Naive thymus-derived CD4-positive, alpha-beta T cell (primary cell): ENCODE measurements at regions not wholly inside any gene's neighbourhood (a gene's known extent, or its start where the extent isn't known, plus 50 kb on each side); places are given as distances from the start of the nearest gene placed in this dataset.

Experiments
- ATAC-seq: fragments of 150-1000 bp; cut with Tn5 transposase; 2 replicates; pipeline ENCODE4 v1.10.0; 2021; ENCODE audit warnings: mild to moderate bottlenecking, moderate library complexity
- CTCF ChIA-PET: fragments of 350-600 bp; sonication (Branson Sonifier 250); formaldehyde crosslinking; loops from one replicate; lab custom pipeline; 2021; ENCODE audit warnings: antibody characterized with exemption; lab: Charles Lee
- POLR2A ChIA-PET: fragments of 350-600 bp; sonication (Branson Sonifier 250); formaldehyde crosslinking; loops from one replicate; lab custom pipeline; 2021; ENCODE audit warnings: antibody characterized with exemption, inconsistent platforms; lab: Charles Lee
- DNase-seq, 9 donors: peaks; one replicate each; pipeline versions ENCODE4 v3.0.0 to v3.0.0-alpha.2; 2020 to 2022; ENCODE audit warnings: mixed read lengths in 1 of 9
- H3K27ac ChIP-seq: one replicate; pipeline ENCODE4 v1.7.0; 2013; ENCODE audit warnings: mild to moderate bottlenecking, low read depth, low read length, moderate library complexity
- H3K27me3 ChIP-seq, 2 donors: one replicate each; pipeline ENCODE4 v1.7.0; 2013; ENCODE audit warnings: low read length in 2 of 2, mild to moderate bottlenecking in 2 of 2, moderate library complexity in 2 of 2; ENCODE audit not compliant: control insufficient read depth in 2 of 2, insufficient read depth in 2 of 2
- H3K36me3 ChIP-seq, 3 experiments: 1 replicate in 2 of 3; 2 replicates in 1 of 3; pipeline ENCODE4 v1.7.0; 2013; ENCODE audit warnings: low read length in 3 of 3, mild to moderate bottlenecking in 3 of 3, moderate library complexity in 1 of 3; ENCODE audit not compliant: insufficient read depth in 3 of 3, control insufficient read depth in 2 of 3
- H3K4me1 ChIP-seq, 2 donors: one replicate each; pipeline ENCODE4 v1.7.0; 2013; ENCODE audit warnings: low read length in 2 of 2, mild to moderate bottlenecking in 2 of 2, moderate library complexity in 1 of 2; ENCODE audit not compliant: control insufficient read depth in 2 of 2, insufficient read depth in 2 of 2
- H3K4me3 ChIP-seq: 2 replicates; pipeline ENCODE4 v1.7.0; 2013; ENCODE audit warnings: mild to moderate bottlenecking, low read length
- H3K9me3 ChIP-seq, 3 experiments: 1 replicate in 2 of 3; 2 replicates in 1 of 3; pipeline ENCODE4 v1.7.0; 2013; ENCODE audit warnings: low read length in 3 of 3; ENCODE audit not compliant: control insufficient read depth in 2 of 3
- H3K27ac Mint-ChIP-seq, 9 donors: one replicate each; pipeline ENCODE4 v1.8.0; 2020 to 2022; ENCODE audit warnings: mixed read lengths in 9 of 9, mild to moderate bottlenecking in 8 of 9, moderate library complexity in 5 of 9, inconsistent platforms in 2 of 9
- H3K27me3 Mint-ChIP-seq, 5 donors: one replicate each; pipeline ENCODE4 v1.8.0; 2021 to 2022; ENCODE audit warnings: mixed read lengths in 5 of 5, mild to moderate bottlenecking in 1 of 5
- H3K36me3 Mint-ChIP-seq, 5 donors: one replicate each; pipeline ENCODE4 v1.8.0; 2020 to 2022; ENCODE audit warnings: mixed read lengths in 5 of 5, mild to moderate bottlenecking in 3 of 5, inconsistent platforms in 1 of 5
- H3K4me1 Mint-ChIP-seq, 7 donors: one replicate each; pipeline ENCODE4 v1.8.0; 2020 to 2022; ENCODE audit warnings: mixed read lengths in 7 of 7, mild to moderate bottlenecking in 3 of 7, inconsistent platforms in 1 of 7
- H3K4me3 Mint-ChIP-seq, 10 donors: one replicate each; pipeline ENCODE4 v1.8.0; 2020 to 2022; ENCODE audit warnings: mild to moderate bottlenecking in 10 of 10, mixed read lengths in 10 of 10, moderate library complexity in 6 of 10, inconsistent platforms in 2 of 10
- H3K9me3 Mint-ChIP-seq, 11 donors: one replicate each; pipeline ENCODE4 v1.8.0; 2020 to 2022; ENCODE audit warnings: mixed read lengths in 11 of 11, mild to moderate bottlenecking in 4 of 11, inconsistent platforms in 1 of 11, moderate library complexity in 1 of 11
- intact Hi-C, 2 donors: fragments of 100-400 bp; cut with micrococcal nuclease; formaldehyde crosslinking; loops; one replicate each; pipeline ENCODE4 v1.15.1; 2023

DNA sequence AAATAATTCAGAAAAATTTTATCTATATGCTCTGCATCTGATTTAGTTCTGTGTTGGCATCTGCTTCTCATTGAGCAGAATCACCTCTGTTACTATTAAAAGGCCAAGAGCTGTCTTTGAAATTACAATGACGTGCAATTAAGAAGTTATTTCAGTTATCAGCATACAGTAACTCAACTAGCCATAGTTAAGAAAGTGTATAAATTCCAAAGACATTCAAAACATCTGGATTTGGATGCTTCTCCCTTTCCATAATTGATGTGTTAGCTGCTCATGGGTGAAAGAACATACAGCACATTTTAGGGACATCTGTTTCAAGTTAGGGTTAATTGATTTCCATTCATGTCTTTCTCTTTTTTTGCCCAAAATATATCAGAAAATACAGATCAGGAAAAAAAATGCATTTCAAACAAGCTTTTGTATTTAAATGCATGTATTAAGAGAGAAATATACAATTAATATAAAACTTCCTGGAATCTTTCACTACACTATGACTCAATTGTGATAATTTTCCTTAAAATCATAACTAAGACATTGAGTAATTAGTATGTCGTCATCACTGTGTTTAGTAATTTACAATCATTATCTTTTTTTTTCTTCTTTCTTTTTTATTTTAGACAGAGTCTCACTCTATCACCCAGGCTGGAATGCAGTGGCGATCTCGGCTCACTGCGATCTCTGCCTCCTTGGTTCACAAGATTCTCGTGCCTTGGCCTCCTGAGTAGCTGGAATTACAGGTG, 82.7 kb upstream of the MBNL1 start:
- peaks cover 41 to 90% (median 85%) of the 10 kb centered on the region in 7 donors for H3K4me1 Mint-ChIP-seq
- no peak for ATAC-seq
- H3K27me3 Mint-ChIP-seq: no peaks in the 10 kb centered on the region

DNA sequence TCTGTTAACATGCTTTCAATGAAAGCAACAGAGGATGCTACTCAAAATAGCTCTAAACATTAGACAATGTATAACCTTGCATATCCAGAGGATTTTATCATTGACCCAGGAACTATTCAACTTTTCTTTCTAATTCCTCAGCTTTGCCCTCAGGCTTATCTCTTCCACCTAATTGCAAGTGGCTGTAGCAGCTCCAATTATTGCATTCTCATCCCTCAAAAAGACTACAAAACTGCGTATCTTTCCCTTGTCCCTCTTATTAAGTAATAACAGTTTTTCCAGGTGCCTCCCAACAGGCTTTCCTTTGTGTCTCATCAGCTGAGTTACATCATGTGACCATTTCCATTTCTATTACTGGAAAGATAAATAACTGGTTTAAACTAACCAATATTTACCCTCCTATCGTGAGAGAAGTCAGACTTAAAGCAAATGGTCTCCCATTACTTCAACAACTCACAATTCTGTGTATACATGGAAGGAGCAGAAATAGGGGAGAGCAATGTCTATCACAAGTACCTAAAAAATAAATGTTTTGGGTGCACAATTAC, 78.0 kb upstream of the MBNL1 start:
- no peak for ATAC-seq
- no peaks in the 10 kb centered on the region for H3K9me3 ChIP-seq
- Mint-ChIP-seq H3K36me3 (peaks cover 0 to 9% (median 0%) of the 10 kb centered on the region in 5 donors), H3K9me3 (peaks cover 0 to 1% (median 0%) of the 10 kb centered on the region in 11 donors), H3K27ac (peak overlapping the region in 8 of 9 donors; percentile 18 to 97 (median 84)), H3K27me3 (no peaks in the 10 kb centered on the region), H3K4me1 (peaks cover 40 to 83% (median 80%) of the 10 kb centered on the region in 7 donors), H3K4me3 (peak overlapping the region in 6 of 10 donors; percentile 4 to 64 (median 32))
- no peak for DNase-seq
- peaks cover 22 to 45% of the 10 kb centered on the region in 2 donors for H3K4me1 ChIP-seq
- CTCF ChIA-PET: interaction anchor here (0.7 to 1.5 kb wide), 7 partner anchors 9 to 249 kb away, joined by 3 to 6 read pairs (median 3); partner anchors contain the start of gene MBNL1
- H3K4me3 ChIP-seq: no peak overlapping the region
- peak overlapping the region; percentile 47 for H3K27ac ChIP-seq
- H3K36me3 ChIP-seq: no peaks in the 10 kb centered on the region
- intact Hi-C loops: no loop called here
- H3K27me3 ChIP-seq: no peaks in the 10 kb centered on the region
- POLR2A ChIA-PET: interaction anchor here (0.5 to 9.7 kb wide), 10 partner anchors 13 to 112 kb away, joined by 3 to 147 read pairs (median 3); partner anchors contain the start of gene MBNL1

More for the DNA sequence above, 82.7 kb upstream of the MBNL1 start:
- peak overlapping the region in 2 of 9 donors; percentile 37 to 61 for H3K27ac Mint-ChIP-seq
- Histone ChIP-seq H3K27me3 (no peaks in the 10 kb centered on the region), H3K4me3 (no peak overlapping the region), H3K27ac (no peak overlapping the region), H3K36me3 (no peaks in the 10 kb centered on the region), H3K4me1 (peaks cover 13 to 49% of the 10 kb centered on the region in 2 donors), H3K9me3 (no peaks in the 10 kb centered on the region)
- intact Hi-C loops: no loop called here
- H3K4me3 Mint-ChIP-seq: no peak overlapping the region
- peaks cover 0 to 1% (median 0%) of the 10 kb centered on the region in 11 donors for H3K9me3 Mint-ChIP-seq
- no peak for DNase-seq
- ChIA-PET POLR2A (interaction anchor here (0.7 to 9.7 kb wide), 14 partner anchors 8 to 344 kb away, joined by 3 to 147 read pairs (median 4); partner anchors contain the start of gene MBNL1), CTCF (interaction anchor here (0.6 to 4.3 kb wide), 7 partner anchors 13 to 287 kb away, joined by 3 to 61 read pairs (median 5); no protein-coding TSS in a partner anchor)
- peaks cover 0 to 7% (median 0%) of the 10 kb centered on the region in 5 donors for H3K36me3 Mint-ChIP-seq

DNA sequence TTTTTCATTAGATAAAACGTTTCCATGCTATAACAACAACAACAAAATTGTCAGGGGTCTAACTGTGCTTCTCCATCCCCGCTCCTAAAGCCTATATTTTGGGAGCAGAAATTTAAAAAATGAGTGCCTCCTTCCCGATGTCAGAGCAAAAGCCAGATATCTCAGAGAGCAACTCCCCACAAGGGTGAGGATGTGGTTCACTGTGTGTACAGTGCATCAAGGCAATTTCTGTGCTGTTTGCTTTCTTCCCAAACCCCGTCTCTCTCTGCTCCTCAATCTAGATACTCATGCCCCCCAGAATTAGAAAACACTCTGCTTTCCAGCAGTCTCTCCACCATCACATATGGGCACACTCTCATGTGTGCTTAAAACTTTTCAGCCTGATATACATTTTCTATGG, 76.7 kb upstream of the MBNL1 start:
- Histone ChIP-seq H3K9me3 (no peaks in the 10 kb centered on the region), H3K4me3 (peak overlapping the region; percentile 46), H3K27ac (peak overlapping the region; percentile 70), H3K4me1 (peaks cover 26 to 45% of the 10 kb centered on the region in 2 donors), H3K36me3 (no peaks in the 10 kb centered on the region), H3K27me3 (no peaks in the 10 kb centered on the region)
- peak in 8 of 9 donors; percentile 30 to 67 (median 59) for DNase-seq
- CTCF ChIA-PET: interaction anchor here (0.6 to 1.2 kb wide), 5 partner anchors 8 to 217 kb away, joined by 3 read pairs; no protein-coding TSS in a partner anchor
- Mint-ChIP-seq H3K27ac (peak overlapping the region; percentile 70 to 100 (median 90)), H3K9me3 (peaks cover 0 to 1% (median 0%) of the 10 kb centered on the region in 11 donors), H3K27me3 (no peaks in the 10 kb centered on the region), H3K4me3 (peak overlapping the region; percentile 72 to 88 (median 75)), H3K4me1 (peaks cover 47 to 93% (median 85%) of the 10 kb centered on the region in 7 donors), H3K36me3 (peaks cover 0 to 13% (median 0%) of the 10 kb centered on the region in 5 donors)
- peak; percentile 78 for ATAC-seq
- POLR2A ChIA-PET: interaction anchor here (0.6 to 2.9 kb wide), 10 partner anchors 11 to 108 kb away, joined by 3 to 48 read pairs (median 8); partner anchors contain the start of gene MBNL1
- intact Hi-C loops: loop anchor here in 1 of 2 donors (2.0 kb wide), 2 partner anchors 53 to 77 kb away; partner anchors contain the start of gene MBNL1

DNA sequence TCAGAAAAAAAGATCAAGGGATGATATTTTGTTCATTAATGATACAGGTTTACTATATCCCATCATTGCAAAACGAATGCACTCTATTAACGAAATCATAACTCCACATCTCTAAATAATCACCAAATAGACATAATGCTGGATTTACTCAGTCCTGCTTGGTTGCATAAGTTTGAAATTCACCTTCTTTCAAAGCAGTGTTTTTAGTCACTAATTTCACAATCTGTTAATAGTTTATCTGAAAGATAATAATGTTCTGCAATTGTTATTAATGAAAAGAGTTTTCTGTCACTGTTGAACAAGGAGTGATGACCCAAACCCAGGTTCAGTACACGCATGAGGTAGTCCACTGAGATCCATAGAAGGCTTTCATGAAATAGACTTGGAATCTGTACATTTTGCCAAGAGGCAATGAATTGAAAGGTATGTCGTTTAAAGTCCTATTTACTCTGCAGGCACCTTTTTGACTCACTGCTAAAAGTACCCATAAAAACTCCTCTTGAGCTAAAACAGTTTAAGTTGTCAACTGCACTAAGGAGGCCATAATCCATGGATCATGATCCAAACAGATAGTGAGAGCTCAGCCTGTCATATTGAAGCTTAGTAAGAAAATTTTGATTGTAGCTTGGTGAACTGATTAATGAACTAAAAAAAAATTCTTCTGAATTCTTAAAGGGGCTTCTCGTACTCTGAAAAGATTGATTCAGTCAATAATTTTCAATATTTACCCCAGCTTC, 75.6 kb upstream of the MBNL1 start:
- Histone ChIP-seq H3K4me3 (peak overlapping the region; percentile 58), H3K9me3 (no peaks in the 10 kb centered on the region), H3K4me1 (peaks cover 37 to 44% of the 10 kb centered on the region in 2 donors), H3K27me3 (no peaks in the 10 kb centered on the region), H3K36me3 (no peaks in the 10 kb centered on the region), H3K27ac (peak overlapping the region; percentile 70)
- Mint-ChIP-seq H3K27ac (peak overlapping the region; percentile 76 to 100 (median 93)), H3K9me3 (peaks cover 0 to 1% (median 0%) of the 10 kb centered on the region in 11 donors), H3K4me3 (peak overlapping the region; percentile 72 to 92 (median 86)), H3K36me3 (peaks cover 0 to 13% (median 0%) of the 10 kb centered on the region in 5 donors), H3K27me3 (no peaks in the 10 kb centered on the region), H3K4me1 (peaks cover 53 to 91% (median 85%) of the 10 kb centered on the region in 7 donors)
- ATAC-seq (no peak), DNase-seq (no peak)
- ChIA-PET POLR2A (interaction anchor here (0.6 to 2.9 kb wide), 24 partner anchors 8 to 1010 kb away, joined by 3 to 48 read pairs (median 4); partner anchors contain the start of gene MBNL1), CTCF (interaction anchor here (0.6 to 1.2 kb wide), 11 partner anchors 9 to 1021 kb away, joined by 3 to 7 read pairs (median 3); no protein-coding TSS in a partner anchor)
- intact Hi-C loops: loop anchor here (1.0 to 2.0 kb wide), 6 partner anchors 8 to 76 kb away; partner anchors contain the start of gene MBNL1 (in 1 of the 2)

DNA sequence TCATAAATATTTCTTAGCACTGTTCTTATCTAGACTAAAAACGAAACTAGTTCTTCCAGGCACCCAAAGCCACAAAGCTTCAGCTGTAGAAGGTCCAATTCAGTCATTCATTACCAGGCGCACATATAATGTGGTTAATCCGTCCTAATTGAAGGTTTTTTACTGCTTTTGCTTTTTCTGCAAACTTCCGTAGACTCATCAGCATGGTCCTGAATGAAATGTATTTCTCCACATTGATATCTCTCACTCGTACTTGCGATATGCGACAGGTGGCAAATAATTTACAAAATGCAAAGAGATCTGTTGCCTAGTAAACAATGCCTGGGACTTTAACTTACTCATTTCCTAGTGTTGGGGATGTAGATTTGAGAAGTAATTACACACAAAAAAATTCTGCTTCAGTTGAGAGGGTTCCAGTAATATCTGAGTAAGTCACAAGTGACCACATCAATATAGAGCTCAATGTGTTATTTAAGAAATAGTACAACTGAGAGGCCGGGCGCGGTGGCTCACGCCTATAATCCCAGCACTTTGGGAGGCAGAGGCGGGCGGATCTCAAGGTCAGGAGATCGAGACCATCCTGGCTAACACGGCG, 75.0 kb upstream of the MBNL1 start:
- Histone ChIP-seq H3K27me3 (no peaks in the 10 kb centered on the region), H3K36me3 (no peaks in the 10 kb centered on the region), H3K4me1 (peaks cover 43 to 46% of the 10 kb centered on the region in 2 donors), H3K27ac (peak overlapping the region; percentile 70), H3K9me3 (no peaks in the 10 kb centered on the region), H3K4me3 (peak overlapping the region; percentile 58)
- ChIA-PET POLR2A (interaction anchor here (0.8 to 2.9 kb wide), 21 partner anchors 8 to 1011 kb away, joined by 3 to 48 read pairs (median 4); partner anchors contain the start of gene MBNL1), CTCF (interaction anchor here (0.8 to 1.2 kb wide), 8 partner anchors 10 to 1022 kb away, joined by 3 to 7 read pairs (median 3); no protein-coding TSS in a partner anchor)
- H3K4me1 Mint-ChIP-seq: peaks cover 52 to 91% (median 85%) of the 10 kb centered on the region in 7 donors
- H3K27me3 Mint-ChIP-seq: no peaks in the 10 kb centered on the region
- ATAC-seq (peak; percentile 70), DNase-seq (peak in 6 of 9 donors; percentile 44 to 63 (median 51))
- H3K36me3 Mint-ChIP-seq: peaks cover 0 to 11% (median 0%) of the 10 kb centered on the region in 5 donors
- no peaks in the 10 kb centered on the region for H3K9me3 Mint-ChIP-seq
- intact Hi-C loops: loop anchor here (1.0 to 2.0 kb wide), 6 partner anchors 8 to 75 kb away; partner anchors contain the start of gene MBNL1 (in 1 of the 2)
- peak overlapping the region; percentile 72 to 92 (median 86) for H3K4me3 Mint-ChIP-seq
- peak overlapping the region; percentile 76 to 100 (median 93) for H3K27ac Mint-ChIP-seq
